ENCODE measurements at regions not wholly inside any gene's neighbourhood (a gene's known extent, or its start where the extent isn't known, plus 50 kb on each side); places are given as distances from the start of the nearest gene placed in this dataset.

- Histone ChIP-seq H3K27me3 (ENCODE audit: insufficient read depth, low read depth) (peaks cover 93% of the 10 kb centered on the region), H3K36me3 (ENCODE audit: insufficient read depth) (no peaks in the 10 kb centered on the region), H2AFZ (ENCODE audit: low read depth) (no peak overlapping the region), H3K9ac (no peak overlapping the region), H4K20me1 (ENCODE audit: insufficient read depth) (no peaks in the 10 kb centered on the region), H3K4me2 (no peak overlapping the region), H3K4me3 (IDR thresholded peaks at IDR 0.05; ENCODE audit: insufficient read depth, low read depth, low read length) (no peak overlapping the region), H3K27ac (no peak overlapping the region), H3K4me1 (ENCODE audit: low read depth, poor library complexity, severe bottlenecking) (no peaks in the 10 kb centered on the region), H3K79me2 (ENCODE audit: insufficient read depth, low read depth) (no peaks in the 10 kb centered on the region)
- no peak for TF ChIP-seq CTCF (conservative IDR thresholded peaks at IDR 0.05; ENCODE audit: low read depth, low read length)
These were observed 150.4 kb upstream of the CIBAR2 start for GRCh38 chr16:85262558-85263238.

- Histone ChIP-seq H4K20me1 (ENCODE audit: insufficient read depth) (no peaks in the 10 kb centered on the region), H3K36me3 (ENCODE audit: insufficient read depth) (no peaks in the 10 kb centered on the region), H3K27ac (no peak overlapping the region), H3K4me1 (ENCODE audit: low read depth, poor library complexity, severe bottlenecking) (no peaks in the 10 kb centered on the region), H3K27me3 (ENCODE audit: insufficient read depth, low read depth) (peaks cover 93% of the 10 kb centered on the region), H3K79me2 (ENCODE audit: insufficient read depth, low read depth) (no peaks in the 10 kb centered on the region), H3K4me2 (no peak overlapping the region), H3K9ac (no peak overlapping the region), H2AFZ (ENCODE audit: low read depth) (no peak overlapping the region), H3K4me3 (IDR thresholded peaks at IDR 0.05; ENCODE audit: insufficient read depth, low read depth, low read length) (no peak overlapping the region)
- TF ChIP-seq CTCF (conservative IDR thresholded peaks at IDR 0.05; ENCODE audit: low read depth, low read length) = no peak
These were observed 150.9 kb upstream of the CIBAR2 start for GRCh38 chr16:85263239-85263585.

- no peaks in the 10 kb centered on the region for H4K20me1 ChIP-seq (ENCODE audit: insufficient read depth)
- H3K4me1 ChIP-seq (ENCODE audit: low read depth, poor library complexity, severe bottlenecking) = no peaks in the 10 kb centered on the region
- TF ChIP-seq CTCF (conservative IDR thresholded peaks at IDR 0.05; ENCODE audit: low read depth, low read length) = no peak
These were observed 152.5 kb upstream of the CIBAR2 start for GRCh38 chr16:85264752-85265151.

GRCh38 chr16:85265161-85265784 is 153.0 kb upstream of the CIBAR2 start:
- TF ChIP-seq CTCF (conservative IDR thresholded peaks at IDR 0.05; ENCODE audit: low read depth, low read length) = no peak
- Histone ChIP-seq H3K4me2 (no peak overlapping the region), H3K9ac (no peak overlapping the region), H3K79me2 (ENCODE audit: insufficient read depth, low read depth) (no peaks in the 10 kb centered on the region), H3K4me1 (ENCODE audit: low read depth, poor library complexity, severe bottlenecking) (no peaks in the 10 kb centered on the region), H2AFZ (ENCODE audit: low read depth) (no peak overlapping the region), H3K36me3 (ENCODE audit: insufficient read depth) (no peaks in the 10 kb centered on the region), H3K27ac (no peak overlapping the region), H4K20me1 (ENCODE audit: insufficient read depth) (no peaks in the 10 kb centered on the region), H3K27me3 (ENCODE audit: insufficient read depth, low read depth) (peaks cover 94% of the 10 kb centered on the region), H3K4me3 (IDR thresholded peaks at IDR 0.05; ENCODE audit: insufficient read depth, low read depth, low read length) (no peak overlapping the region)

More at GRCh38 chr16:85264752-85265151, 152.5 kb upstream of the CIBAR2 start:
- H3K4me3 ChIP-seq (IDR thresholded peaks at IDR 0.05; ENCODE audit: insufficient read depth, low read depth, low read length) = no peak overlapping the region
- H2AFZ ChIP-seq (ENCODE audit: low read depth) = no peak overlapping the region
- H3K27ac ChIP-seq = no peak overlapping the region
- no peak overlapping the region for H3K9ac ChIP-seq
- H3K36me3 ChIP-seq (ENCODE audit: insufficient read depth) = no peaks in the 10 kb centered on the region
- H3K79me2 ChIP-seq (ENCODE audit: insufficient read depth, low read depth) = no peaks in the 10 kb centered on the region
- H3K4me2 ChIP-seq = no peak overlapping the region
- H3K27me3 ChIP-seq (ENCODE audit: insufficient read depth, low read depth) = peaks cover 94% of the 10 kb centered on the region

Measured in KMS-11 (cell line).